ENCODE measurements at regions not wholly inside any gene's neighbourhood (a gene's known extent, or its start where the extent isn't known, plus 50 kb on each side); places are given as distances from the start of the nearest gene placed in this dataset.

- DNase-seq, result no peak
These were observed 161.3 kb downstream of the ZNF281 start for GRCh38 chr1:200248541-200248940.

GRCh38 chr1:200247518-200247917 lies 162.3 kb downstream of the ZNF281 start:
- DNase-seq, result no peak

GRCh38 chr1:200245473-200245872 lies 164.4 kb downstream of the ZNF281 start:
- DNase-seq, result no peak

- no peak for DNase-seq
These were observed 166.8 kb downstream of the ZNF281 start for GRCh38 chr1:200243042-200243437.

- DNase-seq, result no peak
These were observed 167.5 kb downstream of the ZNF281 start for GRCh38 chr1:200242110-200243041.

GRCh38 chr1:200240656-200241055 lies 169.2 kb downstream of the ZNF281 start:
- DNase-seq, result no peak

- no peak for DNase-seq
These were observed 171.5 kb downstream of the ZNF281 start for GRCh38 chr1:200238311-200238710.

GRCh38 chr1:200237066-200237465 lies 172.8 kb downstream of the ZNF281 start:
- no peak for DNase-seq

GRCh38 chr1:200234938-200235337 lies 174.9 kb downstream of the ZNF281 start:
- no peak for DNase-seq

- DNase-seq, result no peak
These were observed 176.4 kb downstream of the ZNF281 start for GRCh38 chr1:200233393-200233792.

GRCh38 chr1:200231787-200232231 lies 178.0 kb downstream of the ZNF281 start:
- no peak for DNase-seq

GRCh38 chr1:200230671-200231070 lies 179.2 kb downstream of the ZNF281 start:
- no peak for DNase-seq

- no peak for DNase-seq
These were observed 181.3 kb downstream of the ZNF281 start for GRCh38 chr1:200228486-200228885.

- DNase-seq, result no peak
These were observed 181.8 kb downstream of the ZNF281 start for GRCh38 chr1:200228081-200228480.
